Mesendoderm (in vitro differentiated cells): ENCODE measurements at regions not wholly inside any gene's neighbourhood (a gene's known extent, or its start where the extent isn't known, plus 50 kb on each side); places are given as distances from the start of the nearest gene placed in this dataset.
"Not testable (repeated sequence)": the region's sequence is repeated elsewhere in the genome, so short reads cannot be mapped to it uniquely, and the experiment has no call there.

Source experiments
- DNase-seq: peaks from one replicate; pipeline ENCODE4 v3.0.0; 2013
- H2AK5ac ChIP-seq: 2 replicates; pipeline ENCODE4 v1.6.1; 2013; ENCODE audit warnings: low read length, inconsistent platforms
- H2BK120ac ChIP-seq: 2 replicates; pipeline ENCODE4 v1.6.1; 2013; ENCODE audit warnings: low read depth, mild to moderate bottlenecking, low read length, moderate library complexity, mixed read lengths
- H2BK15ac ChIP-seq: replicated peaks from 2 replicates; pipeline ENCODE4 v1.6.1; 2013; ENCODE audit warnings: low read depth, mild to moderate bottlenecking, moderate library complexity
- H2BK5ac ChIP-seq: 2 replicates; pipeline ENCODE4 v1.6.1; 2013; ENCODE audit warnings: low read length, inconsistent platforms
- H3K18ac ChIP-seq: 2 replicates; pipeline ENCODE4 v1.6.1; 2013; ENCODE audit warnings: mild to moderate bottlenecking, low read length, mixed read lengths
- H3K23ac ChIP-seq: one replicate; pipeline ENCODE4 v1.6.1; 2013; ENCODE audit warnings: low read length
- H3K27ac ChIP-seq: 2 replicates; pipeline ENCODE4 v1.5.1; 2013; ENCODE audit warnings: low read depth, mild to moderate bottlenecking, inconsistent platforms, low read length, moderate library complexity
- H3K27me3 ChIP-seq: 2 replicates; pipeline ENCODE4 v1.6.1; 2013; ENCODE audit warnings: low read length, control low read depth, mild to moderate bottlenecking, inconsistent platforms; ENCODE audit not compliant: insufficient read depth, poor library complexity
- H3K36me3 ChIP-seq: 2 replicates; pipeline ENCODE4 v1.6.1; 2013; ENCODE audit warnings: low read length, inconsistent platforms; ENCODE audit not compliant: control insufficient read depth, insufficient read depth
- H3K4ac ChIP-seq: one replicate; pipeline ENCODE4 v1.6.1; 2013; ENCODE audit warnings: low read depth, mild to moderate bottlenecking, low read length, moderate library complexity
- H3K4me1 ChIP-seq: 2 replicates; pipeline ENCODE4 v1.6.1; 2013; ENCODE audit warnings: low read depth, low read length, inconsistent platforms; ENCODE audit not compliant: control insufficient read depth
- H3K4me2 ChIP-seq: 2 replicates; pipeline ENCODE4 v1.6.1; 2013; ENCODE audit warnings: low read length
- H3K4me3 ChIP-seq: 2 replicates; pipeline ENCODE4 v1.5.1; 2013; ENCODE audit warnings: mild to moderate bottlenecking, low read length
- H3K56ac ChIP-seq: one replicate; pipeline ENCODE4 v1.6.1; 2013; ENCODE audit warnings: low read length
- H3K79me1 ChIP-seq: 2 replicates; pipeline ENCODE4 v1.6.1; 2013; ENCODE audit warnings: low read length, inconsistent platforms
- H3K79me2 ChIP-seq: 2 replicates; pipeline ENCODE4 v1.6.1; 2013; ENCODE audit warnings: mild to moderate bottlenecking, low read length; ENCODE audit not compliant: control insufficient read depth, insufficient read depth
- H3K9ac ChIP-seq: 2 replicates; pipeline ENCODE4 v1.6.1; 2013; ENCODE audit warnings: low read length, inconsistent platforms
- H4K5ac ChIP-seq: one replicate; pipeline ENCODE4 v1.6.1; 2013; ENCODE audit warnings: low read length
- H4K8ac ChIP-seq: one replicate; pipeline ENCODE4 v1.6.1; 2013; ENCODE audit warnings: low read depth, mild to moderate bottlenecking, control low read depth, low read length, moderate library complexity
- whole genome bisulfite sequencing: extraction: QIAGEN DNeasy Blood & Tissue Kit; methylation state at CpG from one replicate; pipeline ENCODE4 v1.1.7; 2013; ENCODE audit warnings: low lambda C conversion rate, missing lambda C conversion rate; ENCODE audit not compliant: insufficient coverage; ENCODE audit errors: extremely low coverage; 5-methylcytosine and 5-hydroxymethylcytosine counted together

- H3K9ac ChIP-seq, H3K56ac ChIP-seq, H2AK5ac ChIP-seq, DNase-seq, H3K36me3 ChIP-seq, H3K4me3 ChIP-seq, H2BK120ac ChIP-seq, H3K27ac ChIP-seq, H4K8ac ChIP-seq, H3K23ac ChIP-seq, H3K18ac ChIP-seq, H3K4me1 ChIP-seq, H3K27me3 ChIP-seq, H3K79me2 ChIP-seq, H3K4ac ChIP-seq, H4K5ac ChIP-seq, H2BK5ac ChIP-seq, H2BK15ac ChIP-seq, H3K4me2 ChIP-seq, H3K79me1 ChIP-seq: not testable (repeated sequence)
- WGBS: no CpG with 5 or more reads among the region's 2 CpGs
These were observed 129.0 kb upstream of the ZNF658 start for GRCh38 chr9:66771504-66771903.

DNA sequence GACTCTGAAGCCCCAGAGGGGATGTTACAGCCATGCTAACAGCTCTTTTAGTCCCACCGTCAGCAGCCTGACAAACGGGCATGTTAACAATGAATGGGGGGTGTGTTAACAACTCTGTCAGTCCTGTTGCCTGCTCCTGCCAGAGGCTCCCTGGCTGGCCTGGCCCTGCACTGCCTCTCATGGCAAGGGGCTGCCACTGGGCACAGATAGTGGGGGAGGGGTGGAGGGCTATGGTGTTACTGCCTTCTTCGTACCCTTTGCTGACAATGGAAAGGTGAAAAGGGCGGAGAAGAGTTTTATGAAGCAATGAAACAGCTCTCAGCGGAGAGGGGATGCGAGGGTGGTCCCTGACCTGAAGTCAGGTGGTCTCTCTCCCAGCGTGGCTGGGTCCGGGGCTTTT, 125.9 kb upstream of the ZNF658 start:
- peak; percentile 18 for DNase-seq
- H3K4ac ChIP-seq: not testable (repeated sequence)
- no CpG with 5 or more reads among the region's 8 CpGs for WGBS

GRCh38 chr9:66779944-66780661, 120.4 kb upstream of the ZNF658 start:
- H3K79me1 ChIP-seq, H3K4me2 ChIP-seq, H3K56ac ChIP-seq, H2BK15ac ChIP-seq, DNase-seq, H2AK5ac ChIP-seq, H4K8ac ChIP-seq, H3K18ac ChIP-seq, H3K27ac ChIP-seq, H3K79me2 ChIP-seq, H2BK5ac ChIP-seq, H3K23ac ChIP-seq, H3K4ac ChIP-seq, H3K36me3 ChIP-seq, H4K5ac ChIP-seq, H3K27me3 ChIP-seq, H3K4me3 ChIP-seq, H3K9ac ChIP-seq, H2BK120ac ChIP-seq, H3K4me1 ChIP-seq: not testable (repeated sequence)
- no CpG with 5 or more reads among the region's 7 CpGs for WGBS

More for the DNA sequence above, 125.9 kb upstream of the ZNF658 start:
- H3K36me3 ChIP-seq, H3K23ac ChIP-seq, H3K56ac ChIP-seq, H2BK15ac ChIP-seq, H3K9ac ChIP-seq, H3K18ac ChIP-seq, H3K4me1 ChIP-seq, H3K79me2 ChIP-seq, H2AK5ac ChIP-seq, H2BK120ac ChIP-seq, H2BK5ac ChIP-seq, H3K27ac ChIP-seq, H4K5ac ChIP-seq, H3K27me3 ChIP-seq, H4K8ac ChIP-seq, H3K4me3 ChIP-seq, H3K79me1 ChIP-seq, H3K4me2 ChIP-seq: not testable (repeated sequence)

- H4K5ac ChIP-seq, H3K18ac ChIP-seq, H3K4ac ChIP-seq, H3K23ac ChIP-seq, H3K27me3 ChIP-seq, H3K79me2 ChIP-seq, H3K79me1 ChIP-seq, H3K56ac ChIP-seq, H3K4me3 ChIP-seq, H3K36me3 ChIP-seq, H2BK15ac ChIP-seq, H3K4me1 ChIP-seq, H2AK5ac ChIP-seq, H2BK120ac ChIP-seq, H3K9ac ChIP-seq, DNase-seq, H3K4me2 ChIP-seq, H2BK5ac ChIP-seq, H4K8ac ChIP-seq, H3K27ac ChIP-seq: not testable (repeated sequence)
- no CpG with 5 or more reads among the region's 1 CpG for WGBS
These were observed 119.3 kb upstream of the ZNF658 start for GRCh38 chr9:66781240-66781639.

- not testable (repeated sequence) for H3K9ac ChIP-seq, DNase-seq, H3K4me3 ChIP-seq, H3K27me3 ChIP-seq, H3K4ac ChIP-seq, H4K5ac ChIP-seq, H3K23ac ChIP-seq, H4K8ac ChIP-seq, H3K79me2 ChIP-seq, H3K4me1 ChIP-seq, H3K36me3 ChIP-seq, H3K79me1 ChIP-seq, H2BK15ac ChIP-seq, H3K18ac ChIP-seq, H3K4me2 ChIP-seq, H2AK5ac ChIP-seq, H2BK5ac ChIP-seq, H3K27ac ChIP-seq, H2BK120ac ChIP-seq, H3K56ac ChIP-seq
- WGBS: no CpG with 5 or more reads among the region's 6 CpGs
These were observed 118.5 kb upstream of the ZNF658 start for GRCh38 chr9:66782010-66782409.

DNA sequence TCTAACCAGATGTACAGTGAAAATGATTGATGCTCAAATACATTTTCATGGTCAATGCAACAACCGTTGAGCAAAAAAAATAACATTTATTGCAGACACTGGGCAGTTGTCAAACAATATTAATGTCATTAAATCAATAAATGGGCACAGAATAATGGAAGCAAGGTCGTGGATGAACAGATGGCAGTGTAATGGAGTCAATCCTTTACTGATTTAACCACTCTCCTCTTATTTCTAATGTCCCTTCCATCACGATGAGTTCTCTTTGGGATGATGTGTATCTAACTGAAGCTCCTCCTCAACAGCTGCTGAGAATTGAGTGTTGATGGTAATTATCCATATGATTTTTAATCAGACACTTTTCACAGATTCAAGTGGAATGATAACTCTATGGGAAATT, 114.9 kb upstream of the ZNF658 start:
- H3K4me3 ChIP-seq, H3K4me2 ChIP-seq, H3K4ac ChIP-seq, H3K9ac ChIP-seq, H4K8ac ChIP-seq, H3K23ac ChIP-seq, H3K4me1 ChIP-seq, H3K79me2 ChIP-seq, H3K27me3 ChIP-seq, H3K27ac ChIP-seq, DNase-seq, H3K36me3 ChIP-seq, H2BK120ac ChIP-seq, H3K56ac ChIP-seq, H4K5ac ChIP-seq, H3K18ac ChIP-seq, H3K79me1 ChIP-seq, H2AK5ac ChIP-seq, H2BK5ac ChIP-seq, H2BK15ac ChIP-seq: not testable (repeated sequence)
- WGBS: no CpG with 5 or more reads among the region's 3 CpGs
